DMS53 (cell line): ENCODE measurements at regions not wholly inside any gene's neighbourhood (a gene's known extent, or its start where the extent isn't known, plus 50 kb on each side); places are given as distances from the start of the nearest gene placed in this dataset.

ENCODE experiments used
- DNase-seq: peaks from one replicate; lab custom pipeline; 2025; lab: John Stamatoyannopoulos, UW

GRCh38 chrX:43375136-43375535 is 281.0 kb upstream of the MAOA start:
- no peak for DNase-seq

DNA sequence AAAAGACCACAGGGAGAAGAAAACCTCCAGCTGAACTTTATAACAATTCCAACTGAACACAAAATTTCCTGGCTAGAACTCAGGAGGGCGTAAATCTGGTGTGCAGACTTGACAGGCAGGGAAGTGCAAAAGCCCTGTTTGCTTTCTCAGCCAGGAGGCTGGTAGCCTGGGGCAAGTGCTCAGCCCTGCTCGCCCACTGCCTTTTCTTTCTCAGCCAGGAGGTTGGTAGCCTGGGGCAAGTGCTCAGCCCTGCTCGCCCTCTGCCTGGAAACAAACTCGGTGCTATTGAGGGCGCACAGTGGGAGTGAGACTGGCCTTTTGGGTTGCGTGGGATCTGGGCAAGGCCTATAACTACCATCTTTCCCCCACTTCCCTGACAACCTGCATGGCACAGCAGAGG is 275.4 kb upstream of the MAOA start:
- DNase-seq = no peak

GRCh38 chrX:43386875-43387274 is 269.2 kb upstream of the MAOA start:
- no peak for DNase-seq

DNA sequence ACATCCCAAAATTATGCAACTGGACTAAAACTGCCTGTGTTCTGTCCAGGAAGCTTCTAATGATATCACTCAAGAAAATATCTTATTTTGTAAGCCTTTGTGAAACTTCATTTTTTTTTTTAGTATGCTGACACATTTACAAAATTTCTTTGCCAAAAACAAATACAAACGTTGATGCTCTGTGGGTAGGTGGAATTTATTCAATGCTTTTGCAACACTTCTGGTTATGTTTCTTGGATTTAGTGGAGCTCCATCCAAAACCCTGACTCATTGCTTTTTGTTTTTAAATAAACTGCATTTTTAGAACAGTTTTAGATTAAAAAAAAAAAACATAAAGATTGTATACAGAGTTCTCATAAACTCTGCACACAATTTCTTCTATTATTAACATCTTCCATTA is 250.9 kb upstream of the MAOA start:
- no peak for DNase-seq

DNA sequence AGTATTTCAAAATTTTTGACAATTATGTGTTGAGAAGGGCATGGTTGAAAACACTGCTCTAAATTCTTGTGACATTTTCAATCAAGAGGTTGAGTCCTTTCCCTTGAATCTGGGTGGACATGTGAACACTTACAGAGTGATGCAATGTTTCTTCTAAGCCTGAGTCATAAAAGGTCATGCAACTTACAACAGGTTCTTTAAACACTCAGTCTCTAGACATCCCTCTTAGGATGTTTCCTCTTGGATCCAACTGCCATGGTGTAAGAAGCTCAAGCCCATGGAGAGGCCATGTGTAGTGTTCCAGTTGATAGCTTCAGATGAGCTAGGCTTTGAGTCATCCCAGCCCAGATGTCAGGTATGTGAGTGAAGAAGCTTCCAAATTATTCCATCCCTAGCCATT is 232.2 kb upstream of the MAOA start:
- DNase-seq = peak; percentile 46

GRCh38 chrX:43436517-43436916 is 219.6 kb upstream of the MAOA start:
- DNase-seq = no peak

DNA sequence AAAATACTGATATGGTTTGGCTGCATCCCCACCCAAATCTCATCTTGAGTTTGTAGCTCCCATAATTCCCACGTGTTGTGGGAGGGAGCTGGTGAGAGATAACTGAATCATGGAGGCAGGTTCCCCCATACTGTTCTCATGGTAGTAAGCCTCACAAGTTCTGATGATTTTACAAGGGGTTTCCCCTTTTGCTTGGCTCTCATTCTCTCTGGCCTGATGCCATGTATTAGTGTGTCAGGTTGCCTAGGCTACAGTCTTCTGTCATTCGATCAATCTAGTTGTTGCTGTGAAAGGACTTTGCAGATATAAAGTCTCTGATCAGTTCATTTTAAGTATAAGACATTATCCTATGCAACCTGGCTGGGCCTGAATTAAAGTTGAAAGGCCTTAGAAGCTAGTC is 209.3 kb upstream of the MAOA start:
- DNase-seq = peak; percentile 1

GRCh38 chrX:43448688-43449087 is 207.4 kb upstream of the MAOA start:
- peak; percentile 21 for DNase-seq

DNA sequence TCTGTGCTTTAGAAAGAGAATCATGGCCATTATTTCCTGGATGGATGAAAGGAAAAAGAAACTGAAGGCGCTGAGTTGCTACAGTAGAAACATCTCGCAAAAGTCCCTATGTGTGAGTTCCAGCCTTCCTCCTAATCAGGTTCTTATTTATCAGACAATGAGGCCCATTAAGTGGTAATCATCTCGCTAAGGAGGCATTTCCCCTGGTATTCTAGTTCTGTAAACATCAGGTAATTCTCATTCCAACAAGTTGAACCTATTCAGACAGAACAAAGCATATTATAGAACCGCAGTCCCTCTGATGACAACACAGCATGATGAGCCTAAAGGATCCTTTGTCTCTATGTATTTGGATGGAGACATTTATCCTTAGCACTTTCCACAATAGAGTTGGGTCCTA is 205.7 kb upstream of the MAOA start:
- DNase-seq = no peak

DNA sequence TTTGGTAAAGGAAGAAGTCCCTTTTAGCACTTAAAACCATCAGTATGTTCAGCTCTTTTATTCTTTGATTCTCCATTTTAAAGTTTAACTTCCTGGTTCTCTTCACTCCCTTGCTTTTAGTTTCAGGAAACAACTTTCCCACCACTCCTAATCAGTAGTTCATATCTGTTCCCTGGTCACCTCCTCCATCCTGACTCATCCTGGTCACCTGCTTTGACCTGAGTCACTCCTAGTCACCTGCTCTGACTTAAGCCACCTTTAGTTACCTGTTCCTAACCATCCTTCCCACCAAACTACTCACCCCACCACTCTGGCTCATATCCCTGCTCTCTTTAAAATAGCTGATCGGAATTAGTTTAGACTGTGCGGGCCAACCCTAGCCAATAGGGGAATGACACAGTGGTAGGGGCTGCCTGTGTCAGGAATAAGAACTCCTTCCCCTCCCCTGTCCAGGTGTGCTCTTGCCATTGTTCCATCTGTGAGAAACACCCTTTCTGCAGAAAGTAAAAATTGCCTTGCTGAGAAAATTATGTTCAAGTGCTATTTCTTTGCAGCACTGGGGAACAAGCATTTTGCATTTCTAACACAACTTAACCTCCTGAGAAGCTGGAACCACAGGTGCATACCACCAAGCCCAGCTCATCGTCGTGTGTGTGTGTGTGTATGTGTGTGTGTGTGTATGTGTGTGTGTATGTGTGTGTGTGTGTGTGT is 204.0 kb upstream of the MAOA start:
- peak; percentile 34 for DNase-seq

GRCh38 chrX:43456063-43456462 is 200.0 kb upstream of the MAOA start:
- DNase-seq = no peak

DNA sequence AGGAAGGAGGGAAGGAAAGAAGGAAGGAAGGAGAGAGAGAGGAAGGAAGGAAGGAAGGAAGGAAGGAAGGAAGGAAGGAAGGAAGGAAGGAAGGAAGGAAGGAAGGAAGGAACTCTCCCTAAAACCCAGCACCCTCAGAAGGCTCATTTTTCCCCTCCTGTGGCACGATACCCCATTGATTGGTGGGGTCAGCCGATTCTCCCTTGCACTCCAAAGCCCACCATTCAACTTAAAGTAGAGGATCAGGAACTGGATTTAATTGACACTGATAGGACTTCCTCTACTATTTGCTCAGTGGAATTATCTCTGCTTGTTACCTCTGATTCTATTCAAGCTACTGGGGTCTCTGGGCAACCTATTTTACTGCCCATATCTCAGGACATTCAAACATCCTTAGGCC is 199.2 kb upstream of the MAOA start:
- DNase-seq = no peak

- DNase-seq = no peak
These were observed 188.4 kb upstream of the MAOA start for GRCh38 chrX:43467608-43468234.

GRCh38 chrX:43469391-43470054 is 186.6 kb upstream of the MAOA start:
- no peak for DNase-seq

DNA sequence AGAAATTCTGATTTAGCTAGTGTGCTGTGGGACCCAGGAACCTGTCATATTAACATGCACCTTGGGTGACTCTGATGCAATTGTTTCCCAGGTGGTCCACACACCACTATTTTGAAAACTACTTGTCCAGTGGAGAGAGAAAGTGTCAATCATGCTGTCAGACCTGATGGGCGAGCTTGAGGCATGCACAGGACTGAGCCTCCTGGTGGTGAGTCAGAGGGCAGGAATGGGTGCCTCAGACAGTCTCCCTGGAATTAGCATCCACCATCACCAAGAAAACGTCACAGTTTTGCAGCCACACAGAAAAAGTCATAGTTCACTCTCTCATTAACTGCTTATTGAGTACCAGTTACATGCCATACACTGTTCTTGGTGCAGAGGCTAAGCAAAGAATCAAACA is 181.8 kb upstream of the MAOA start:
- DNase-seq = peak; percentile 30

DNA sequence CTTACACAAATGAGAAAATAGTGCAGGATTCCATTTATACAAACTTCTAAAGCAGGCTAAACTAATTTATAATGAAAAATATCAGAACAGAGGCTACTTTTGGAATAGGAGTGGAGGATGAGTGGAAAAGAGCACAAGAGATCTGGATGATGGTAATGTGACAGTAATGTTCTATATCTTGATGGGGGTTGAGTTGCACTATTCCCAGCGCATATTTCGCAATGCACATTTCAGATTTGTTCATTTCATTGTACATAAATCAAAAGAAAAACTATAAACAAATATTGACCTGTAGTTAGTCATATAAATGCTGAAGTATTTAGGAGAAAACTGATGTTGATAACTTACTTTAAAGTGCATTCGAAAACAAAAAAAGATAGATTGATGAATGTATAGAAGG is 177.0 kb upstream of the MAOA start:
- DNase-seq = no peak

- no peak for DNase-seq
These were observed 176.2 kb upstream of the MAOA start for GRCh38 chrX:43479850-43480249.

DNA sequence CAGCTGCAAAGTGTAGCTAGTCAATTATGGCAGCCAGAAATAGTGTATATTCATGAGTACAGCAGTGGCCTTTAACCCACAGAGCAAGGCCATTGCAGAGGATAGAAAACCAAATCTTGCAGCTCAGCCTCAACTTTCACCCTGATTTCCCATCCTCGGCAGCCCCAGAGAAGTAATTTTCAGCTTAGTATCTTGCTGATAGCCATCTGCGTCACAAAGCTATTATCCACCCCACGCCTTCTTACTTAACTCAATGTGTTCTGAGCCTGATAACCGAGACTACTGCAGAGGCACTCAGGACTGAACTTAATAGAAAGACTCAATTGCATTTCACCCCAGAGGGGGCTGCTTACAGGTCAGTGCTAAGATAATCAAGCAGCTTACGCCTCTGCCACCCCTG is 174.5 kb upstream of the MAOA start:
- no peak for DNase-seq

- DNase-seq = no peak
These were observed 162.3 kb upstream of the MAOA start for GRCh38 chrX:43493756-43494155.

DNA sequence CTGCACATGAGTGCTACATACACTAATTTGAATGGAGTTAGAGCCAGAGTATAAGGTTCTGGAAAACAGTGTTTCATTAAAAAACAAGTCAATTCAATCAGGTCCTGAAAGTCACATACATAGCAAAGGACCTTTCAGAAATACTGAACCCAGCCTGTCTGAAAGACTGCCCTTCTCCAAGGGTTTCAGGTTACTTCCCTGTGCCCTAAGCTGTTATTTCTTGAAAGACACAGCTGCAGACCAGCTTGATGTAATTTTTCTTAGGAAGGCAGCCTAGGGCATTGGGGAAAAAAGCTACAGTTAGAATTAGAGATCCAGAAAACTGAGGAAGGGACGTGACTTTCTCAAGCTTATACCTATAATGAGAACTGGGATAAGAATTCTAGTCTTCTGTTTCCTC is 155.9 kb upstream of the MAOA start:
- no peak for DNase-seq

- DNase-seq = no peak
These were observed 155.0 kb upstream of the MAOA start for GRCh38 chrX:43500996-43501694.

GRCh38 chrX:43504394-43504793 is 151.7 kb upstream of the MAOA start:
- no peak for DNase-seq

GRCh38 chrX:43505769-43506168 is 150.3 kb upstream of the MAOA start:
- peak; percentile 4 for DNase-seq
